ENCODE measurements at regions not wholly inside any gene's neighbourhood (a gene's known extent, or its start where the extent isn't known, plus 50 kb on each side); places are given as distances from the start of the nearest gene placed in this dataset.
"Not testable (repeated sequence)": the region's sequence is repeated elsewhere in the genome, so short reads cannot be mapped to it uniquely, and the experiment has no call there.

DNA sequence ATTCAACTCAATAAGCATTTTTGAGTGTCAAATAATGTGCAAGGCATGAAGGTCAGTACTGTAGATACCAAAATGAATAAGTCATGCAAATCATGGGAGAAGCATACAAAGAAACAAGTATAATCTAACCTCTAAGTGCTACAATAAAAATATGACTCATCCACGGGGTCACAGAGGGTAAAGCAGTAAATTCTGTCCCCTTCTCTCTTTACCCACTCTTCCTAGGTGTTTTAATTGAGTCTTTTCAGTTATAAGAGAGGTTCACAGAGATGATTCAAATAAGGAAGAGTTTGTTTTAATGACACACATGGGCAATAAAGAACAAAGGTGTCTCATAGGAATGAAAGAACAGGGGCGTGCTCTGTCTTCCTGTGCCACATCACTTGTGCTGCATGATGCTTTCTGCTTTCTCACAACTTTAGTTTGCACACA lies 71.5 kb upstream of the DAAM1 start:
- no peak for DNase-seq (ENCODE audit: low read depth)

DNA sequence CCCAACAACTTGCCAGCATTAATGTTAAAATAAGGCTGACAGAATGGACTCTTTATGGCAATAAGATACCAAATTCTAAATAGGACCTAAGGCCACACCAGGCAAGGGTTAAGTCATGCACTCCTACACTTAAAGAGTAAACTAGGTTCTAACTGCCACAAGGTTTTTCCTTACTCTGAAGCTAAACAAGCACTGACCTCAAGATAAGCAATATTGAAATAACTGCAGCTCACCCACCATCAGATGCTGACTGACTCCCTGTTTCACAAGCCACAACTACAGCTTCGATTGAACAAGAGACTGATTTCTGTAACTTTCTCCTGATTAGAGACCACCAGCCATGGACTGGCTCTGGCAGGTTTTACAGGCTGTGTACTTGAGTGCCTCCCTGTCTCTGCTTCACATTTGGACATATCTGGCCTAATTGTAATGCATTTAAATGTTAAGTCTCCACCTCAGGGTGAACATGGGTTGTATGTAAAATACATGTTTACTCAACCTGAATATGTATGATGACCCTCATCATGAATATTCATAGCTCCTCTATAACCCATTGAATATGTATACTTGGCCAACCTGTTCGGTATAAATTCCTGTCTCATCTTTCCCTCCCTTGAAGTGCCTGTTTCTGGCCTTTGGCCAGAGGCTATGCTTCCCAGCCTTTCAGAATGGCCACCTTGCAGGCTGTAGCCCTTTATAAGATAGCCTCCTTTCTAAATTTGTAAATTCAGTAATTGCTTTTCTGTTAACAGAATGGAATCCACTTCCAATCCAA lies 70.5 kb upstream of the DAAM1 start:
- no peak for DNase-seq (ENCODE audit: low read depth)

DNA sequence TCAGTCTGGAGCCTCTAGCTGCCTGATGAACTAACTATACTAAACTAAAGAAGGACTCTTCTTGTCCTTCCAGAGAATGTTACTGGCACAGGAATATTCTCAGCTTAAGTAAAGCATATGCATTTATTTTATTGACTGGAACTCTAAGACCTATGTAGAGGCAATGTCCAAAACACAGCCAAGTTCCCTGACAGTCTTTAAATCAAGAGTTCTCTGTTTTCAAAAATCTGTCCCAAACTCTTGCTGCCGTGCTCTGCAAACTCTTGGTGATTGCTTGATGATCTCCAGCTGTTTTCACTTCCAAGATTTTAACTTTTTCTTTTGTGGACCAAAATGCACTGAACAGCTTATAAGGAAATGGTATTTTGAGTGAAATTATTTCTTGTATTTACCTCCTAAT lies 67.5 kb upstream of the DAAM1 start:
- DNase-seq (ENCODE audit: low read depth), result no peak

DNA sequence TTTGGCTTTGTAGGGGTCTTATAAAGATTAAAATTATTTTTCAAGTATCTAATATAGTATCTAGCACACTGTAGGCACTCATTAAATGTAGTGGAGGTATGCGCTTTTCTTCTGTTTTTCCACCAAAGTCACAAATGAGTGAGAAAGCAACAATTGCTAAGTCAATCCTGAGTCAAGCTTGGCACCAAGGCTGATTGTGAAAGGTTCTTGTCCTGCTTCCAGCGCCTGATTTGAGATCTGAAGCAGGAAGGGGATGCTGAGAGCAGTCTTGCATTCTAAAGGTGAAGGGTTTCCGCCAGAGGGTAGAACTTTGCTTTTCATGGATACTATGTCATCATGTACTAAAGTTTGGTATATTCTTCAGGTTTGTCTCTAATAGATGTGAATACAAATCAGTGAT lies 64.9 kb upstream of the DAAM1 start:
- DNase-seq (ENCODE audit: low read depth), result no peak

DNA sequence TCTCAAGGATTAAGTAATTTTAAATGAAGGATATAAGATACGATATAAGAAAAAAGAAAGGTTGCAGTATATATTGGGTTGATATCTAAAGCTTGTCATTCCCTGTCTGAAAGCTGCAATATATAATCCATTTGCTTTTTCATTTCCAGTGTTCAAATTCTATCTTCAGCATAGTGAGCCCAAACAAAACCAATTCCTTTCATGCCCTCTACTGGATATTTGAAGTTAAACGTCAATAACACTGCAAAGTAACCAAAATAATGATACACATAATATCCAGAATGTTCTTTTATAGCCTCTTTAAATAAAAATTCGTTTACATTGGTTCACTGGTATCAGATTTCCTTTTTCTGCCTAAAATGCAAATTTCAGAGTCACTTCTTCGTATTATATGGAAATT lies 64.5 kb upstream of the DAAM1 start:
- DNase-seq (ENCODE audit: low read depth), result no peak

DNA sequence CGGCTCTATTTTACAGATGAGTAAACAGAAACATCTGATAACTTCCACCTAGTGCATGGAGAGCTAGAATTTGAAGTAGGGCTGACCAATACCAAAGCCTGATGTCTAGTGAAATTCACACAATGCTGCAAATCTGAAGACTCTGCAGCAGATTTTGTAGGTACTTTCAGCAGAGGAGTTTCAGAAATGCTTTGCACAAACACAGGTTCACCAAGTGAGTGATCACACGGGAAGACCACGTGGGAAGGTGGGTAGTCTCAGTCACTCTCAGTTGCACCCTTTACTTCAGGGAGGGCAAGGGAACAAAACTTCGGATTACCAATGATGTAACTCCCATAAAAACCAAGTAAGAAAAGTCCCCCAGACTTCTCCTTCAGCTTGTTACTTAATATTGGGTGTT lies 63.3 kb upstream of the DAAM1 start:
- no peak for DNase-seq (ENCODE audit: low read depth)

DNA sequence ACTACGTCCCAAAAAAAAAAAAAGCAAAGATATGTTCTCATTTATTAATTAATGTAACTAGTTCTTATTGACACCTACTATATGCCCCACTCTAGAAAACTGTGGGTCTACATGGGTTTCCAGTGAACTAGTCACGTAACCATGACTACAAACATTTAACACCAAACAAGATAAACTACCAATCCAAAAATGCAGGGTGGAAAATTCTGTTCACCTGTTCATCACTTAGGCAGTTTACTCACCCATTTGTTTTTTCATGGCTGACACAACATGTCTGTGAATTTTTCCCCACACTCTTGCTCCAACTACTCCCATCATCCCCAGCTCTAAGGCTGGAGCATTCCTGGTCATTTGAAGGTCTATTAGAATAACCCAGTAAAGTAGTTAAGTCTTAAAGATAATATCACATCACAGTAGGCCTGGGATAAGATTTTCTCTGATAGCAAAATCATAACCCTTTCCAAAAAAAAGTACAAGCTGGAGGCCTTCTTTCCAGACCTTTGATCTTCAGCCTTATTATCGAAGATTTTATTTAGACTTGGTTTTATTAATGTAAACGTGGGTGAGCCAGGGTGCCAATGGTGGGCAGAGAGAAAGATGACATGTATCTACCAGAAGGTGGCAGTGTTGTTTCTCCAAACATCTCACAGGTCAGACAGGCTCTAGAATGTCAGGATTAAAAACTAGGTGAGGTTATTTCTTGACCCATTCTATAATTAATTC lies 61.6 kb upstream of the DAAM1 start:
- DNase-seq (ENCODE audit: low read depth), result peak; percentile 7

DNA sequence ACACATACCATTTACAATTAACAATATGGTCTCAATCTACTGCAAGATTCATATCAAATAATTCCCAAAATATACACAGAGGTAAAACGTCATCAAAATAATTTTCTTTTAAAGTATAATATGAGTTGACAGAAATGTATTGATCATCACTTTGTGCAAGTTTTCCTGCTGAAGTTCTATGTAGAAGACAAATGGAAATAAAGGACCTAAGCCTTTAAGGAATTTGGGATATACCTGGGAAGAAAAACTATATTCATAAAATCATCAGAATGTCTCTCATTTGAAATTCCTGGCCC lies 61.1 kb upstream of the DAAM1 start:
- DNase-seq (ENCODE audit: low read depth), result no peak

DNA sequence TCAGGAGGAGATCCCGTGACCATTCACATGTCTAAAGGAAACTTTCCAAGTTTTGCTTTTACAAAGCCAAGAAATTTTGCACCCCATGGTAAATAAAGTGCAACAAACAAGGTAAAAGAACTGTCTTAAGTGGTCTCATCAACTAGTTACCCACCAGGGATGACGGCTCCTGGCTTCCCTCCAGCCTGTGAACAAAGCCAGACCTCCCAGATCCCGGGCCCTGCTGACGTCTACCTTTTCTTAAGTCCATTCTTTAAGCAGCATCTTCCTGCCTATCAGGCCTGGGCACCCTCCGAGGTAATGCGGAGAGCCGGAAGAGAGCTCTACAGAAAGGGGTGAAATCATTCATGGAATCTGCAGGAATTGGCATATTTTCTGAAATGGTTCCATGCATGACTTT lies 58.0 kb upstream of the DAAM1 start:
- DNase-seq (ENCODE audit: low read depth), result no peak

DNA sequence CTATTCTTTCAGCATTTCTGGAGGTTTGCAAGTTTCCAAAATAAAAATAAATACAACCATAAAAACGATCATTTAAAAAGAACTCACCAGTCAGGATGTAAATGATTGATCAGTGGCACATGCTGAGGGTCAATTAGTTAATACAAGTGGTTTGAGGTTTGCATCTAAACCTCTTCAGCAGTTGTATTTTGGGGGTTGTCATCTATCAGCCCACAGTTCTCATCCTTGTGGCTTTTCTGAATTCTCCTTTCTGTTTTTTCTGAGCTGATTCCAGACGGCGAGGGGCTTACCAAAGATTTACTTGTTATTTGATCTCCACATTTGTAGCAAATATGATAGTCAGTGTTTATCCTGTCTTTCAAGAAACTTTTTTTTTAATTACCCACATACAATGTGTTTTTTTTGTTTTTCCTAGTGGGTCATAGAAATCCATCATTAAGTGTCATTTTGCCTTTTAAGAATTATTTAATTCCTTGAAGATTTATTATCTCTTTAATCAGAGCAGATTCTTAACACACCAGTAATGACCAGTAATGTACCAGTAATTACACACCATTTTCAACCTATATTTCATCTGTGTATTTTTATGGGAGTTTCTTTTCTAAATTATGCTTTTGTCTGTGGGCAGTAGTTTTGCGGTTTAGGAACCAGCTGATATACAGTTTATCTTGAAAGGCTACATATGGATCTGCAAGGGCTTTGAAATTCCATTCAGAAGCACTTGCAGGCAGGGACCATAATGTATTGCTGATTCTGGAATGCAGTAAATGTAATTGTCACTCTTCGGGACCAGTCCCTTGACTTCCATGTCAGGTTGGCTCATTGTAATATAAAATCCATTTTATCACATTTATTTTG lies 56.3 kb upstream of the DAAM1 start:
- DNase-seq (ENCODE audit: low read depth), result no peak

DNA sequence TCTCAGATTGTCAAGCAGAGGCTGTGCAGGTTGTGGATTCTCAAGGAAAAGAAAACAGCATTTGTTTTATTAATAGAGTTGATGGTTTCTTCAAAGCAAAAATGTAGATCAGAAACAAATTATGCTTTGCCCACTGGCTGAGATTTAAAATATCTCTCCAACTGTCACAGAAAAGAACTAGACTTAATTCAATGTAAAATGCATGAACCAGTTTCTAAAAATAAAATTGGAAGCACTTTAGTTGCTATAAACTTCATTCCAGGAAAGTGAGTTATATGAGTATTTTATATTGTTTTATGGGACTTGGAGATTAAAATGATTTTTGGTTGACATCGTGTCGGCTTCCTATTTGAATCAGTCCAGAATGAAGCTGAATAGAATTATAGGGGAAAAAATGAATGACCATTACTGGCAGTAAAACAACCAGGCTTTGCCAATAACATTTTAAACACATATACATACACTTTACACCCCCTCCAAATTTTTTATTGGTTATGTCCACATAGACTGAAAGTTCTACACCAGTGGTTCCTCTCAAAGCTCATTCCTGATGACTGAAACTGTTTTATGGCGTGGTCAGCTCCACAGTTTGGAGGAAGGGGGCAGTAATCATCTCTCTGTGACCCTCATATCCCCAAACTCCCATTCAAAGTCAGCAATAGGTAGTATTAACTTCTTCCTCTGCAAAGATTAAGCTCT lies 55.5 kb upstream of the DAAM1 start:
- DNase-seq (ENCODE audit: low read depth), result no peak

DNA sequence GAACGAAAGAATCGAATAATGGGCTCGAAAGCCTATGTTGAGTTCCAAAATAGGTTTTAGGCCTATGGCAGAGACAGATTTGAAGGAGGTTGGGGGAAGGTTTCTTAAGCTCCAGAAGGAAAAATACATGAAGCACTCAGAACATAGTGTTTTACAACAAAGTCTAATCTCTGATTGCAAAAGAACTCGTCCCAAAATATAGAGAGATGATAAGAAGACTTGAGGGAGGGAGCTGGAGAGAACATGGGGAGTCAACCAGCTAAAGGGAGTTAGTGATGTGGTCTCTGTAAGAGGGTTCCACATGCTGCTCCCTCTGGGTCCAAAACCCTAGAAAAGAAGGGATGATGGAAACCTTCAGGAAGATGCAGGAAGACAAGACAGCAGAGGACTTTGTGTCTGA lies 54.8 kb upstream of the DAAM1 start:
- no peak for DNase-seq (ENCODE audit: low read depth)

DNA sequence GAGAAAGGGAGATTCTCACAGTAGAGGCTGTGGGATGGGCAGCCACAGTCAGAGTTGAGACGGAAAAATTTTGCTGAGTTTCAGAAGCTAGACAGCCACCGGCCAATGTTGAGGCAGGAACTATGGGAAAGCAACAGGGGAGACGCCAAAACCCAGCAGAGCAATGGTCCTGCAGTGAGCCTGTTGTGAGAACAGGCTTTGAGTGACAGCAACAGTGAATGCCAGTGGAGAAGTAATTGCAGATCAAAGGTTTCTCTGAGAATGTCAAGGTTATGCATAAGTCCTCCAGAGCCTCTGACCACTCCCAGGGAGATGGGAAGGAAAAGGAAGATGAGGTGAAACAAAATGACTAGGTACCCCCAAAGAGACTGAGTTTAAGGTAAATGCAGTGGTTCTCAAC lies 54.2 kb upstream of the DAAM1 start:
- DNase-seq (ENCODE audit: low read depth), result no peak

DNA sequence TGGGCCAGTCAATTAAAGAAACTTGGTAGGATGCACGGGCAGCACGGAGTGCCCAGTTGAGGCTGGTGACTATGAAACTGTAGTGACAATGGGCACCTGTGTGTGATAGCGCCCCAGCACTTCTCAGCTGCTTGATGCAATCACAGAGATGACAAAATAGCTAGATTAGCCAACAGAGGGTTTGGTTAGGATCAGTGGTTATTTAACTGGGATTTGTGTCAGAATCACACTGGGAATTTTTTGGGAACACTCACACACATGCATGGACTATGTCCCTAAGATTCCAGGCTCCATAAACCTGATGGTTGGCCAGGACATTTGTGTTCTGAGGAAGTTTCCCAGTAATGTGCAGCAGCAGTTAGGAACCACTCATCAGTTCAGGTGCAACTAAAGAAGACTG lies 51.2 kb upstream of the DAAM1 start:
- DNase-seq (ENCODE audit: low read depth), result no peak

DNA sequence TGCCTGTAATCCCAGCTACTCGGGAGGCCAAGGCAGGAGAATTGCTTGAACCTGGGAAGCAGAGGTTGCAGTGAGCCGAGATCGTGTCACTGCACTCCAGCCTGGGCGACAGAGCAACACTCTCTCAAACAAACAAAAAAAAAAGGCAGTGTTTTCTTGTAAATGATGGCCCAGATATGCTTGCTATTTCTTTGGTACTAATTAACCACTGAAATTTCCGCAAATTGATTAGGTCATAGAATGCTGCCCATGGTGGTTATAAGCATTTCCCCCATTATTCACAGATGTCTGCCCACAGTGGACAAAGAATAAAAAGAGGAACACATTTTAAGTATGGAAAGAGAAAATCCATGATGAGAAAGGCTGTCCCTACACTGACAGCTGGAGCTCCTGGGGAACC lies 49.9 kb upstream of the DAAM1 start:
- not testable (repeated sequence) for DNase-seq (ENCODE audit: low read depth)

Data from T follicular helper cell (primary cell).